ENCODE measurements at regions not wholly inside any gene's neighbourhood (a gene's known extent, or its start where the extent isn't known, plus 50 kb on each side); places are given as distances from the start of the nearest gene placed in this dataset.

DNA sequence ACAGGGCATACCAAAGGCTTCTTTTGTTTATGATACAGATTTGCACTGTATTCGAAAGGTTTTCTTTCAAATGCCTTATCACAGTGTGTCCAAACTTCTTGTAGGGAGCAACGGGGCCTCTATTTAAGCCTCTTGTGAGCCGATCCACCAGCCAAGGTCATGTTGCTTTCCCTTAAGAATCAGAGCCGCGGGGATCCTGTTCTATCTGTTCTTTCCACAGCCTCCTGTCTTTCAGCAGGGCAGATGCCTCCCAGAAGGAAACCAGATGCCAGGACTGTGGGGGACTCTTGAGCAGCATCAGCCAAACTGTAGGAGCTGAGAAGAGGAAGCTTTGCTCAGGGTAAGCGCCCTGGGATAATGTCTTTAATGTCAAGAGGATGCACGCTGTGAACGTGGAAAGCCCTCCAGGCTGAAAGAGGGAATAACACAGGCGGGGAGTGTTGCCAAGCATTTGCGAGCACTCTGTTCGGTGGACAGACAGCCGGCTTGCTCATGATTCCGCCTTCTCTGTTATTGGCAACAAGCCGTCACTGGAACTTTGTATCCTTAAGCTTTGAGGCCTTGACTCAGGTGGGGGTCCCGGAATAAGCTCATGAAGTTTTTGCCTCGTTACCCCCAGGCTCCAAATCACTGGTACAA is 279.8 kb upstream of the FRG1 start:
- TF ChIP-seq ATOH8 (CRISPR knock-in tag; IDR thresholded peaks at IDR 0.05; ENCODE audit: low read depth) (no peak), HOXA7 (CRISPR knock-in tag; IDR thresholded peaks at IDR 0.05) (no peak), PHF8 (IDR thresholded peaks at IDR 0.05; ENCODE audit: borderline replicate concordance, low read depth) (no peak), RFX5 (IDR thresholded peaks at IDR 0.05) (no peak), SMC3 (IDR thresholded peaks at IDR 0.05) (no peak), EP300 (IDR thresholded peaks at IDR 0.05) (no peak), RCOR1 (IDR thresholded peaks at IDR 0.05; ENCODE audit: low read depth, low read length) (no peak), MAZ (IDR thresholded peaks at IDR 0.05; ENCODE audit: borderline replicate concordance, low read depth, low read length) (no peak), POLR2A (IDR thresholded peaks at IDR 0.05; ENCODE audit: low read length) (no peak)
- TF ChIP-seq, protein P1, sequence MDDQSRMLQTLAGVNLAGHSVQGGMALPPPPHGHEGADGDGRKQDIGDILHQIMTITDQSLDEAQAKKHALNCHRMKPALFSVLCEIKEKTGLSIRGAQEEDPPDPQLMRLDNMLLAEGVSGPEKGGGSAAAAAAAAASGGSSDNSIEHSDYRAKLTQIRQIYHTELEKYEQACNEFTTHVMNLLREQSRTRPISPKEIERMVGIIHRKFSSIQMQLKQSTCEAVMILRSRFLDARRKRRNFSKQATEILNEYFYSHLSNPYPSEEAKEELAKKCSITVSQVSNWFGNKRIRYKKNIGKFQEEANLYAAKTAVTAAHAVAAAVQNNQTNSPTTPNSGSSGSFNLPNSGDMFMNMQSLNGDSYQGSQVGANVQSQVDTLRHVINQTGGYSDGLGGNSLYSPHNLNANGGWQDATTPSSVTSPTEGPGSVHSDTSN (IDR thresholded peaks at IDR 0.05): no peak
- TF ChIP-seq, protein P2, sequence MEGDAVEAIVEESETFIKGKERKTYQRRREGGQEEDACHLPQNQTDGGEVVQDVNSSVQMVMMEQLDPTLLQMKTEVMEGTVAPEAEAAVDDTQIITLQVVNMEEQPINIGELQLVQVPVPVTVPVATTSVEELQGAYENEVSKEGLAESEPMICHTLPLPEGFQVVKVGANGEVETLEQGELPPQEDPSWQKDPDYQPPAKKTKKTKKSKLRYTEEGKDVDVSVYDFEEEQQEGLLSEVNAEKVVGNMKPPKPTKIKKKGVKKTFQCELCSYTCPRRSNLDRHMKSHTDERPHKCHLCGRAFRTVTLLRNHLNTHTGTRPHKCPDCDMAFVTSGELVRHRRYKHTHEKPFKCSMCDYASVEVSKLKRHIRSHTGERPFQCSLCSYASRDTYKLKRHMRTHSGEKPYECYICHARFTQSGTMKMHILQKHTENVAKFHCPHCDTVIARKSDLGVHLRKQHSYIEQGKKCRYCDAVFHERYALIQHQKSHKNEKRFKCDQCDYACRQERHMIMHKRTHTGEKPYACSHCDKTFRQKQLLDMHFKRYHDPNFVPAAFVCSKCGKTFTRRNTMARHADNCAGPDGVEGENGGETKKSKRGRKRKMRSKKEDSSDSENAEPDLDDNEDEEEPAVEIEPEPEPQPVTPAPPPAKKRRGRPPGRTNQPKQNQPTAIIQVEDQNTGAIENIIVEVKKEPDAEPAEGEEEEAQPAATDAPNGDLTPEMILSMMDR (IDR thresholded peaks at IDR 0.05): no peak
- TF ChIP-seq, protein P3, sequence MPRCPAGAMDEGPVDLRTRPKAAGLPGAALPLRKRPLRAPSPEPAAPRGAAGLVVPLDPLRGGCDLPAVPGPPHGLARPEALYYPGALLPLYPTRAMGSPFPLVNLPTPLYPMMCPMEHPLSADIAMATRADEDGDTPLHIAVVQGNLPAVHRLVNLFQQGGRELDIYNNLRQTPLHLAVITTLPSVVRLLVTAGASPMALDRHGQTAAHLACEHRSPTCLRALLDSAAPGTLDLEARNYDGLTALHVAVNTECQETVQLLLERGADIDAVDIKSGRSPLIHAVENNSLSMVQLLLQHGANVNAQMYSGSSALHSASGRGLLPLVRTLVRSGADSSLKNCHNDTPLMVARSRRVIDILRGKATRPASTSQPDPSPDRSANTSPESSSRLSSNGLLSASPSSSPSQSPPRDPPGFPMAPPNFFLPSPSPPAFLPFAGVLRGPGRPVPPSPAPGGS (IDR thresholded peaks at IDR 0.05): no peak

All from A549 (cell line).